Calu3 (cell line): ENCODE measurements at regions not wholly inside any gene's neighbourhood (a gene's known extent, or its start where the extent isn't known, plus 50 kb on each side); places are given as distances from the start of the nearest gene placed in this dataset.

Source experiments
- BruUV-seq: library from RNA; stranded (reverse); fragments of 400-500 nt; replicated peaks from 2 replicates; lab custom pipeline; 2021; lab: Mats Ljungman, UMichigan
- CTCF ChIA-PET: fragments of 300-600 bp; sonication (Branson Sonifier 250); formaldehyde crosslinking; loops from one replicate; lab custom pipeline; 2022; ENCODE audit warnings: antibody characterized with exemption; lab: Charles Lee
- DNase-seq: peaks from one replicate; pipeline ENCODE4 v3.0.0; 2022
- H3K27ac Mint-ChIP-seq: one replicate; pipeline ENCODE4 v1.8.0; 2022; ENCODE audit warnings: mixed read lengths; ENCODE audit not compliant: unreplicated experiment
- H3K27me3 Mint-ChIP-seq: one replicate; pipeline ENCODE4 v1.8.0; 2022; ENCODE audit warnings: mixed read lengths; ENCODE audit not compliant: unreplicated experiment
- H3K36me3 Mint-ChIP-seq: one replicate; pipeline ENCODE4 v1.8.0; 2022; ENCODE audit warnings: mild to moderate bottlenecking, moderate library complexity, mixed read lengths; ENCODE audit not compliant: insufficient read depth, unreplicated experiment
- H3K4me1 Mint-ChIP-seq: one replicate; pipeline ENCODE4 v1.8.0; 2022; ENCODE audit warnings: mild to moderate bottlenecking, low read depth, mixed read lengths; ENCODE audit not compliant: unreplicated experiment
- H3K4me3 Mint-ChIP-seq: one replicate; pipeline ENCODE4 v1.8.0; 2022; ENCODE audit warnings: mild to moderate bottlenecking, low read depth, moderate library complexity, mixed read lengths; ENCODE audit not compliant: unreplicated experiment
- H3K9me3 Mint-ChIP-seq: one replicate; pipeline ENCODE4 v1.8.0; 2022; ENCODE audit warnings: low read depth, mixed read lengths; ENCODE audit not compliant: unreplicated experiment
- CTCF ChIP-seq: fragments of 200-600 bp; IDR thresholded peaks from one replicate; pipeline ENCODE4 v1.8.0; 2022; ENCODE audit warnings: antibody characterized with exemption; ENCODE audit not compliant: unreplicated experiment
- intact Hi-C: fragments of 100-400 bp; cut with micrococcal nuclease; formaldehyde crosslinking; loops from one replicate; pipeline ENCODE4 v1.10.0; 2022; ENCODE audit not compliant: unreplicated experiment

GRCh38 chr11:27861706-27862430 lies 161.6 kb upstream of the BDNF start:
- Mint-ChIP-seq H3K27ac (no peak overlapping the region), H3K4me3 (no peak overlapping the region), H3K27me3 (no peaks in the 10 kb centered on the region), H3K4me1 (no peaks in the 10 kb centered on the region), H3K36me3 (no peaks in the 10 kb centered on the region), H3K9me3 (no peaks in the 10 kb centered on the region)
- no peak for TF ChIP-seq CTCF
- intact Hi-C loops, result no loop called here
- DNase-seq, result no peak
- no TSS peak for BruUV-seq
- CTCF ChIA-PET, result no interaction called here

- no peaks in the 10 kb centered on the region for H3K27me3 Mint-ChIP-seq
- H3K4me3 Mint-ChIP-seq, result no peak overlapping the region
- CTCF ChIA-PET, result no interaction called here
- TF ChIP-seq CTCF, result no peak
- H3K36me3 Mint-ChIP-seq, result no peaks in the 10 kb centered on the region
- no peak overlapping the region for H3K27ac Mint-ChIP-seq
- intact Hi-C loops, result no loop called here
- BruUV-seq, result no TSS peak
- no peaks in the 10 kb centered on the region for H3K4me1 Mint-ChIP-seq
- no peaks in the 10 kb centered on the region for H3K9me3 Mint-ChIP-seq
- DNase-seq, result no peak
These were observed 160.6 kb upstream of the BDNF start for GRCh38 chr11:27860811-27861210.

- no peak for TF ChIP-seq CTCF
- Mint-ChIP-seq H3K4me3 (no peak overlapping the region), H3K4me1 (no peaks in the 10 kb centered on the region), H3K27ac (no peak overlapping the region), H3K27me3 (no peaks in the 10 kb centered on the region), H3K9me3 (no peaks in the 10 kb centered on the region), H3K36me3 (no peaks in the 10 kb centered on the region)
- intact Hi-C loops, result no loop called here
- BruUV-seq, result no TSS peak
- DNase-seq, result no peak
- CTCF ChIA-PET, result interaction anchor here (1.5 kb wide), 1 partner anchor 10 kb away, joined by 3 read pairs; no protein-coding TSS in a partner anchor
These were observed 158.6 kb upstream of the BDNF start for GRCh38 chr11:27858866-27859265.

- H3K4me1 Mint-ChIP-seq, result no peaks in the 10 kb centered on the region
- no peak overlapping the region for H3K4me3 Mint-ChIP-seq
- no peaks in the 10 kb centered on the region for H3K9me3 Mint-ChIP-seq
These were observed 157.3 kb upstream of the BDNF start for GRCh38 chr11:27857588-27857987.

More at GRCh38 chr11:27857588-27857987, 157.3 kb upstream of the BDNF start:
- Mint-ChIP-seq H3K27me3 (no peaks in the 10 kb centered on the region), H3K27ac (no peak overlapping the region), H3K36me3 (no peaks in the 10 kb centered on the region)
- no peak for DNase-seq
- no peak for TF ChIP-seq CTCF
- no TSS peak for BruUV-seq
- intact Hi-C loops, result no loop called here
- CTCF ChIA-PET, result no interaction called here
